ENCODE measurements at regions not wholly inside any gene's neighbourhood (a gene's known extent, or its start where the extent isn't known, plus 50 kb on each side); places are given as distances from the start of the nearest gene placed in this dataset.

DNA sequence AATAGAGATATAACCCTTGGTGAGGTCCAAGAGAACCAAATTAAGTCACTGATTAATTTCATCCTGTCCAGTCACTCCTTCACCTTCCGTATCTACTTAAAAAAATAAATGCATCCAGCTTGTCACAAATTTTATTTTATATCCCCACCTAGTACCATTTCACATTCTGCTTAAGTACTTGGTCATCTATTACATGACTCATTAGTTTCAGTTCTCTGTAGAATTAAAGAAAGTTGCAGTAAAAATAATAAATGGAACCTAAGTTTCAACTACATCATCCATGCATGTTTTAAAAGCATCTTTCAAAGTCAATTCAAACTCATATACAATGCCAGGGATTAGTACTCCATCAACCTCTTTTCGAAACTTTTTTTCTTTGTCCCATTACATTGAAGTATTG is 130.2 kb downstream of the SH2D1A start:
- no peak for DNase-seq
- Histone ChIP-seq H3K27me3 (ENCODE audit: control insufficient read depth, insufficient read depth, low read length) (no peaks in the 10 kb centered on the region), H3K27ac (ENCODE audit: low read length) (no peak overlapping the region), H3K36me3 (ENCODE audit: control insufficient read depth, insufficient read depth, low read length) (no peaks in the 10 kb centered on the region), H3K4me1 (ENCODE audit: control insufficient read depth, insufficient read depth, low read length) (no peaks in the 10 kb centered on the region), H3K4me3 (ENCODE audit: low read length) (no peak overlapping the region), H3K9me3 (replicated peaks; ENCODE audit: control insufficient read depth, low read depth, low read length) (no peaks in the 10 kb centered on the region)
- WGBS (ENCODE audit: insufficient coverage), result no CpG with 5 or more reads among the region's 2 CpGs

DNA sequence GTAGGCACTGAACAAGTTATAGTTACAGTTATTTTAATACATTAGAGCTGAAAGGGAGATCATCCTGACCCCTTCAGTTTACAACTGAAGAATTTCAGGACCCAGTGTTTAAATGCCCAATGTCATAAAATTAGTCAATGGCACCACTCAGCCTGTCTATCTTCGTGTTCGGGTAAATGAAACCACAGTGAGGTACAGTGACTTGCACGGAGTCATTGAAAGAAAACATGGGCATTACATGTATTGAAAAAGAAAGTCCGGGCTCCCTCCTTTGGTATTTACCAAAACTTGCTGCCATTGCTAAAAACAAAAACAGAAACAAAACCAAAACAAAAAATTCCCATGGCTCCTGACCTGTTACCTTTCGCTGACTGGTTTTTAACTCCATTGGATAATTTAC is 131.7 kb downstream of the SH2D1A start:
- H3K27ac ChIP-seq (ENCODE audit: low read length), result no peak overlapping the region
- H3K4me1 ChIP-seq (ENCODE audit: control insufficient read depth, insufficient read depth, low read length), result no peaks in the 10 kb centered on the region
- H3K9me3 ChIP-seq (replicated peaks; ENCODE audit: control insufficient read depth, low read depth, low read length), result no peaks in the 10 kb centered on the region
- H3K4me3 ChIP-seq (ENCODE audit: low read length), result no peak overlapping the region
- WGBS (ENCODE audit: insufficient coverage), result 86% methylated on average over 1 of the region's 5 CpGs
- no peaks in the 10 kb centered on the region for H3K27me3 ChIP-seq (ENCODE audit: control insufficient read depth, insufficient read depth, low read length)
- no peaks in the 10 kb centered on the region for H3K36me3 ChIP-seq (ENCODE audit: control insufficient read depth, insufficient read depth, low read length)
- DNase-seq, result no peak

DNA sequence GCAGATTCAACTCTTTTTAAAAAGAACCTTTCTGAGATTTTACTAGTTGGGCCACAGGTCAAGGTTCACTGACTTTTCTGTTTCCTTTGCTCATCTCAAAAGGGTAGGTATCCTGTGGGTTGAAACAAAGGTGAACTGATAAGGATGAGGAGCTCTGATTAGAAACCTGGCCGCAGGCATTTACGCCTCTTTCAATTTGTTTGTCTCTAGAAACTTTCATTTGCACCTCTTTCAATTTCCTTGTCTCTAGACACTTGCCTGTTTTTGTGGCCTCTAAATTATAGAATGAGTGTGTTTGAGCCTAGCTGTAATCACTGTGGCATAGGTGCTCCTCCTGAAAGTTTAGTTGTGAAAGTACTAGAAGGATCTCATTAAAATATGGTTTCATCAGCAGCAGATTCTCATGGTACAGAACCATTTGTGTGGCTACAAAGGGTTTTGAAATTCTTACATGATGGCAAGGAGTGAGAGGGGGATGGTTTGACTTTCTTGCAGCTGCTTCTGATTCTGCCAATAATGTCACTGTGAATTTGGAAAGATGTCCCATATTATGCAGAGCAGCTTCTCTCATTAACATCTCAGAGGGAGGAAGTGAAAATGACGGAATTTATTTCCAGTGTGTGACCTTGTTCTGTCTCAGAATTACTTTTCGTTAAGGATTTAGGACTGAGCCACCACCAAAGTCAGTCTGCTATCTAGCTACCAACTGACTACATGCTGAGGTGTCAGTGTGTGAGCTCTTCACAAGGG is 142.2 kb downstream of the SH2D1A start:
- no peaks in the 10 kb centered on the region for H3K4me1 ChIP-seq (ENCODE audit: control insufficient read depth, insufficient read depth, low read length)
- DNase-seq, result no peak
- no CpG with 5 or more reads among the region's 4 CpGs for WGBS (ENCODE audit: insufficient coverage)
- H3K4me3 ChIP-seq (ENCODE audit: low read length), result no peak overlapping the region
- H3K9me3 ChIP-seq (replicated peaks; ENCODE audit: control insufficient read depth, low read depth, low read length), result no peaks in the 10 kb centered on the region
- no peaks in the 10 kb centered on the region for H3K36me3 ChIP-seq (ENCODE audit: control insufficient read depth, insufficient read depth, low read length)
- H3K27me3 ChIP-seq (ENCODE audit: control insufficient read depth, insufficient read depth, low read length), result no peaks in the 10 kb centered on the region
- H3K27ac ChIP-seq (ENCODE audit: low read length), result no peak overlapping the region

DNA sequence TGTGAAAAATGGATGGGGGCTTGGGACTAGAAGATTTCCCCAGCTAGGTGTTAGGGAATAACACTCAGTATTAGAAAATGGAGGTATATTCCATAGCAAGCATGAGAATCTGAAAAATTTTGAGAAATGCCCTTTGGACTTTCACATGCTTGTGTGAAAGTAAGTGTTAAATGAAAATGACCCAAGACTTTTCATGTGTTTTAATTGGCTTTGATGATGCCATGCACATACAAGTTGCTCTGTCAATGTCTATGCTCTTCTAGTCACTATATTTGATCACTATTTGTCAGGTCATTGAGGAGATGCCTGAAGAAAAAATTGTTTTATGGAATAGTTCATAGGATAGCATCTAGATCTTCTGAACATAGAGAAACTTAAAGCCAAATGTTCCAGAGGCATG is 147.6 kb downstream of the SH2D1A start:
- no peak overlapping the region for H3K27ac ChIP-seq (ENCODE audit: low read length)
- H3K9me3 ChIP-seq (replicated peaks; ENCODE audit: control insufficient read depth, low read depth, low read length), result no peaks in the 10 kb centered on the region
- no peaks in the 10 kb centered on the region for H3K27me3 ChIP-seq (ENCODE audit: control insufficient read depth, insufficient read depth, low read length)
- H3K36me3 ChIP-seq (ENCODE audit: control insufficient read depth, insufficient read depth, low read length), result no peaks in the 10 kb centered on the region
- H3K4me3 ChIP-seq (ENCODE audit: low read length), result no peak overlapping the region
- no peak for DNase-seq
- no peaks in the 10 kb centered on the region for H3K4me1 ChIP-seq (ENCODE audit: control insufficient read depth, insufficient read depth, low read length)

- Histone ChIP-seq H3K27ac (ENCODE audit: low read length) (no peak overlapping the region), H3K36me3 (ENCODE audit: control insufficient read depth, insufficient read depth, low read length) (no peaks in the 10 kb centered on the region), H3K9me3 (replicated peaks; ENCODE audit: control insufficient read depth, low read depth, low read length) (no peaks in the 10 kb centered on the region), H3K4me1 (ENCODE audit: control insufficient read depth, insufficient read depth, low read length) (no peaks in the 10 kb centered on the region), H3K4me3 (ENCODE audit: low read length) (no peak overlapping the region), H3K27me3 (ENCODE audit: control insufficient read depth, insufficient read depth, low read length) (no peaks in the 10 kb centered on the region)
- 20% methylated on average over 1 of the region's 4 CpGs for WGBS (ENCODE audit: insufficient coverage)
- no peak for DNase-seq
Measured at GRCh38 chrX:124497386-124497785, 151.0 kb downstream of the SH2D1A start.

- H3K27me3 ChIP-seq (ENCODE audit: control insufficient read depth, insufficient read depth, low read length), result no peaks in the 10 kb centered on the region
- peak; percentile 81 for DNase-seq
- no peaks in the 10 kb centered on the region for H3K4me1 ChIP-seq (ENCODE audit: control insufficient read depth, insufficient read depth, low read length)
- no peaks in the 10 kb centered on the region for H3K9me3 ChIP-seq (replicated peaks; ENCODE audit: control insufficient read depth, low read depth, low read length)
- no peak overlapping the region for H3K4me3 ChIP-seq (ENCODE audit: low read length)
- WGBS (ENCODE audit: insufficient coverage), result 20% methylated on average over 1 of the region's 5 CpGs
- H3K27ac ChIP-seq (ENCODE audit: low read length), result no peak overlapping the region
- H3K36me3 ChIP-seq (ENCODE audit: control insufficient read depth, insufficient read depth, low read length), result no peaks in the 10 kb centered on the region
Measured at GRCh38 chrX:124501586-124501985, 155.2 kb downstream of the SH2D1A start.

DNA sequence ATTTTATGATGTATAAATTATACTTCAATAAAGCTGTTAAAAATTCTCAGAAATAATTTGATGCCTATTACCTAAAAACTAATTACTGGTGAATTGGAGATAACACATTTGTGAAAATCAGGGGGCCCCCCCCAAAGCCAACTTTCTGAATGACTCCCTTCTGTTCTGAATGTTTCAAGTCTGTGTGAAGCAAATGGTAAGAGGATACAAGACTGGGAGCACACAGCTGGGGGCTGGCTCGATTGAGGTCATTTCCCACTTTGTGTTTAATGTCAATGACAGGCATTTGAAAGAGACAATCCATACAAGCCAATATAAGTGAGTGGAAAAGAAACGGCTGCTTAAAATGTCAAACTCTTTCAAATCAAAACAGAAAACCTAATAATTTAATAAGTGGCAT is 155.8 kb downstream of the SH2D1A start:
- no peaks in the 10 kb centered on the region for H3K9me3 ChIP-seq (replicated peaks; ENCODE audit: control insufficient read depth, low read depth, low read length)
- no CpG with 5 or more reads among the region's 2 CpGs for WGBS (ENCODE audit: insufficient coverage)
- no peaks in the 10 kb centered on the region for H3K36me3 ChIP-seq (ENCODE audit: control insufficient read depth, insufficient read depth, low read length)
- H3K27me3 ChIP-seq (ENCODE audit: control insufficient read depth, insufficient read depth, low read length), result no peaks in the 10 kb centered on the region
- H3K4me3 ChIP-seq (ENCODE audit: low read length), result no peak overlapping the region
- DNase-seq, result peak; percentile 38
- H3K27ac ChIP-seq (ENCODE audit: low read length), result no peak overlapping the region
- no peaks in the 10 kb centered on the region for H3K4me1 ChIP-seq (ENCODE audit: control insufficient read depth, insufficient read depth, low read length)

DNA sequence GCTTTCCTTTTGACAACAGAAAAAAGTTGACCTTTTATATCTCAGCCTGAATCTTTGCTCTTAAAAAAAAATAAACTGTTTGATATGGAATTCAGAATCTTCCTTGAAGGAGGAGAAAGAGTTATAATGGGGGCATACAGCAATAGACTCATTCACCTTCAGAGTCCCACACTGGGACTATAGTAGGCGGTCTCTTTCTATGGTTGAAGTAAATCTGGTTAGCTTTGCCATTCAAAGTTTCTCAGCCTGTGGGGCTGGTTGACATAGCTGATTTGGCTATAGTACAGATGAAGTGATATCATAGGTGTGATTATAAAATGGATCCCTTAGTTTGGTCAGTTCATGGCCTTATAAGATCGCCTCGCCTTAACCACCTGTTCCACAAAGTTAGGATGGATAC is 156.2 kb downstream of the SH2D1A start:
- Histone ChIP-seq H3K4me3 (ENCODE audit: low read length) (no peak overlapping the region), H3K27ac (ENCODE audit: low read length) (no peak overlapping the region), H3K27me3 (ENCODE audit: control insufficient read depth, insufficient read depth, low read length) (no peaks in the 10 kb centered on the region), H3K36me3 (ENCODE audit: control insufficient read depth, insufficient read depth, low read length) (no peaks in the 10 kb centered on the region), H3K4me1 (ENCODE audit: control insufficient read depth, insufficient read depth, low read length) (no peaks in the 10 kb centered on the region), H3K9me3 (replicated peaks; ENCODE audit: control insufficient read depth, low read depth, low read length) (no peaks in the 10 kb centered on the region)
- WGBS (ENCODE audit: insufficient coverage), result no CpG with 5 or more reads among the region's 3 CpGs
- no peak for DNase-seq

GRCh38 chrX:124504111-124504983 is 158.0 kb downstream of the SH2D1A start:
- Histone ChIP-seq H3K27ac (ENCODE audit: low read length) (no peak overlapping the region), H3K4me3 (ENCODE audit: low read length) (no peak overlapping the region)
- no peak for DNase-seq

GRCh38 chrX:124506066-124506465 is 159.7 kb downstream of the SH2D1A start:
- Histone ChIP-seq H3K4me1 (ENCODE audit: control insufficient read depth, insufficient read depth, low read length) (no peaks in the 10 kb centered on the region), H3K9me3 (replicated peaks; ENCODE audit: control insufficient read depth, low read depth, low read length) (no peaks in the 10 kb centered on the region), H3K27ac (ENCODE audit: low read length) (no peak overlapping the region), H3K27me3 (ENCODE audit: control insufficient read depth, insufficient read depth, low read length) (no peaks in the 10 kb centered on the region), H3K36me3 (ENCODE audit: control insufficient read depth, insufficient read depth, low read length) (no peaks in the 10 kb centered on the region), H3K4me3 (ENCODE audit: low read length) (no peak overlapping the region)
- WGBS (ENCODE audit: insufficient coverage), result no CpG with 5 or more reads among the region's 3 CpGs
- no peak for DNase-seq

More at GRCh38 chrX:124504111-124504983, 158.0 kb downstream of the SH2D1A start:
- H3K36me3 ChIP-seq (ENCODE audit: control insufficient read depth, insufficient read depth, low read length), result no peaks in the 10 kb centered on the region
- no peaks in the 10 kb centered on the region for H3K9me3 ChIP-seq (replicated peaks; ENCODE audit: control insufficient read depth, low read depth, low read length)
- WGBS (ENCODE audit: insufficient coverage), result 66% methylated on average over 4 of the region's 7 CpGs
- no peaks in the 10 kb centered on the region for H3K27me3 ChIP-seq (ENCODE audit: control insufficient read depth, insufficient read depth, low read length)
- no peaks in the 10 kb centered on the region for H3K4me1 ChIP-seq (ENCODE audit: control insufficient read depth, insufficient read depth, low read length)
